H1 (cell line): ENCODE measurements at regions not wholly inside any gene's neighbourhood (a gene's known extent, or its start where the extent isn't known, plus 50 kb on each side); places are given as distances from the start of the nearest gene placed in this dataset.
"Not testable (repeated sequence)": the region's sequence is repeated elsewhere in the genome, so short reads cannot be mapped to it uniquely, and the experiment has no call there.

Source experiments
- EZH2 ChIP-seq: fragments of 200-600 bp; sonication (generic); IDR thresholded peaks from 2 replicates; pipeline ENCODE4 v1.7.1; 2012; ENCODE audit warnings: low read depth, mild to moderate bottlenecking, moderate library complexity, low read length, inconsistent platforms; ENCODE audit not compliant: severe bottlenecking
- JUND ChIP-seq: IDR thresholded peaks from 2 replicates; pipeline ENCODE4 v1.6.1; 2011; ENCODE audit warnings: mild to moderate bottlenecking, improper control_type of control experiment, low read length
- NANOG ChIP-seq: IDR thresholded peaks from 2 replicates; pipeline ENCODE4 v1.6.1; 2011; ENCODE audit warnings: low read length, low read depth, mild to moderate bottlenecking, inconsistent platforms; ENCODE audit not compliant: insufficient read depth, poor library complexity, severe bottlenecking
- POLR2AphosphoS5 ChIP-seq: IDR thresholded peaks from 2 replicates; pipeline ENCODE4 v1.6.1; 2011; ENCODE audit warnings: low read depth, low read length
- SIX5 ChIP-seq: IDR thresholded peaks from 2 replicates; pipeline ENCODE4 v1.6.1; 2011; ENCODE audit warnings: mild to moderate bottlenecking, low read depth, low read length
- SP1 ChIP-seq: IDR thresholded peaks from 2 replicates; pipeline ENCODE4 v1.6.1; 2011; ENCODE audit warnings: low read depth, low read length
- TBP ChIP-seq: IDR thresholded peaks from 2 replicates; pipeline ENCODE4 v1.6.1; 2011; ENCODE audit warnings: low read depth, low read length, improper control_type of control experiment
- TEAD4 ChIP-seq: IDR thresholded peaks from 2 replicates; pipeline ENCODE4 v1.6.1; 2012; ENCODE audit warnings: low read depth, low read length, inconsistent platforms, mixed read lengths
- TF ChIP-seq, protein P1 (sequence below), 3 experiments: IDR thresholded peaks; 1 replicate in 2 of 3; 2 replicates in 1 of 3; pipeline versions ENCODE4 v1.5.1 to v1.6.1; 2011; ENCODE audit warnings: low read length in 3 of 3, mild to moderate bottlenecking in 3 of 3, inconsistent platforms in 2 of 3, low read depth in 1 of 3, moderate library complexity in 1 of 3; ENCODE audit not compliant: insufficient read depth in 1 of 3; ENCODE audit errors: control extremely low read depth in 1 of 3
- TF ChIP-seq, protein P2 (sequence below): IDR thresholded peaks from 2 replicates; pipeline ENCODE4 v1.6.1; 2012; ENCODE audit warnings: low read length, inconsistent platforms
- TF ChIP-seq, protein P3 (sequence below): IDR thresholded peaks from 2 replicates; pipeline ENCODE4 v1.6.1; 2011; ENCODE audit warnings: low read length, improper control_type of control experiment
- TF ChIP-seq, protein P4 (sequence below): IDR thresholded peaks from 2 replicates; pipeline ENCODE4 v1.6.1; 2012; ENCODE audit warnings: inconsistent platforms

DNA sequence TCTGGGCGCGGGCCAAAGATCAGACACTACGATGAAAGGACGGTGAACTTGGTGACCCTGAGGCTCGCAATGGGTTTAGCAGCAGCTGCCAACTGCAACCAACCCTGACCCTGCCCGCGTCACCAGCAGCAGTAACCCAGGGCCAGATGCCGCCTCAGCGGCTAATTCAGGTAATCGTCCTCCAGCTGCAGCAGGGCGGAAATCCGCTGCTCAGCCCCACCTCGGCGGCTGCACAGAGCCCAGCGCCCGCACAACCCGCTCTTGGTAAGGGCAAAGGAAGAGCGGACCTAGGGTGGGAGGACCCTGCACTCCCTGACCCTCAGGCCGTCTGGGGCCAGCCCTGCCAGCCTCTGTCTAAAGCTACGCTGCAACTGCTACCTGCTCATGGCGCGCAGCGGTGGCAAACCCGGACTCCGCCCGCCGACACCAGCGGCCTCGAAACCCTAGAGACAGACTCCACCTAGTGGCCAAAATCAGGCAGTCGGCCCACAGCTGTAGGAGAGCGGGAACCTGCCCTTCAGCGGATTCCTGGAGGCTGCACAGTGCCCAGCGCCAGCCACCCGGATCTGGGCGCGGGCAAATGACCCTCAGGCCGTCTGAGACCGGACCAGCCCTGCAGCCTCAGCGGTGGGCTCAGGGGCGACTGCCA, 87.5 kb downstream of the POTEB3 start:
- not testable (repeated sequence) for TF ChIP-seq SP1, NANOG, EZH2, TBP, SIX5, POLR2AphosphoS5, TEAD4, JUND
- TF ChIP-seq, protein P1, sequence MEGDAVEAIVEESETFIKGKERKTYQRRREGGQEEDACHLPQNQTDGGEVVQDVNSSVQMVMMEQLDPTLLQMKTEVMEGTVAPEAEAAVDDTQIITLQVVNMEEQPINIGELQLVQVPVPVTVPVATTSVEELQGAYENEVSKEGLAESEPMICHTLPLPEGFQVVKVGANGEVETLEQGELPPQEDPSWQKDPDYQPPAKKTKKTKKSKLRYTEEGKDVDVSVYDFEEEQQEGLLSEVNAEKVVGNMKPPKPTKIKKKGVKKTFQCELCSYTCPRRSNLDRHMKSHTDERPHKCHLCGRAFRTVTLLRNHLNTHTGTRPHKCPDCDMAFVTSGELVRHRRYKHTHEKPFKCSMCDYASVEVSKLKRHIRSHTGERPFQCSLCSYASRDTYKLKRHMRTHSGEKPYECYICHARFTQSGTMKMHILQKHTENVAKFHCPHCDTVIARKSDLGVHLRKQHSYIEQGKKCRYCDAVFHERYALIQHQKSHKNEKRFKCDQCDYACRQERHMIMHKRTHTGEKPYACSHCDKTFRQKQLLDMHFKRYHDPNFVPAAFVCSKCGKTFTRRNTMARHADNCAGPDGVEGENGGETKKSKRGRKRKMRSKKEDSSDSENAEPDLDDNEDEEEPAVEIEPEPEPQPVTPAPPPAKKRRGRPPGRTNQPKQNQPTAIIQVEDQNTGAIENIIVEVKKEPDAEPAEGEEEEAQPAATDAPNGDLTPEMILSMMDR (IDR thresholded peaks at IDR 0.05; ENCODE audit: control extremely low read depth in 1 of 3, insufficient read depth in 1 of 3, low read depth in 1 of 3, low read length in 3 of 3) = not testable (repeated sequence)
- TF ChIP-seq, protein P2, sequence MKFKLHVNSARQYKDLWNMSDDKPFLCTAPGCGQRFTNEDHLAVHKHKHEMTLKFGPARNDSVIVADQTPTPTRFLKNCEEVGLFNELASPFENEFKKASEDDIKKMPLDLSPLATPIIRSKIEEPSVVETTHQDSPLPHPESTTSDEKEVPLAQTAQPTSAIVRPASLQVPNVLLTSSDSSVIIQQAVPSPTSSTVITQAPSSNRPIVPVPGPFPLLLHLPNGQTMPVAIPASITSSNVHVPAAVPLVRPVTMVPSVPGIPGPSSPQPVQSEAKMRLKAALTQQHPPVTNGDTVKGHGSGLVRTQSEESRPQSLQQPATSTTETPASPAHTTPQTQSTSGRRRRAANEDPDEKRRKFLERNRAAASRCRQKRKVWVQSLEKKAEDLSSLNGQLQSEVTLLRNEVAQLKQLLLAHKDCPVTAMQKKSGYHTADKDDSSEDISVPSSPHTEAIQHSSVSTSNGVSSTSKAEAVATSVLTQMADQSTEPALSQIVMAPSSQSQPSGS = not testable (repeated sequence)
- TF ChIP-seq, protein P3, sequence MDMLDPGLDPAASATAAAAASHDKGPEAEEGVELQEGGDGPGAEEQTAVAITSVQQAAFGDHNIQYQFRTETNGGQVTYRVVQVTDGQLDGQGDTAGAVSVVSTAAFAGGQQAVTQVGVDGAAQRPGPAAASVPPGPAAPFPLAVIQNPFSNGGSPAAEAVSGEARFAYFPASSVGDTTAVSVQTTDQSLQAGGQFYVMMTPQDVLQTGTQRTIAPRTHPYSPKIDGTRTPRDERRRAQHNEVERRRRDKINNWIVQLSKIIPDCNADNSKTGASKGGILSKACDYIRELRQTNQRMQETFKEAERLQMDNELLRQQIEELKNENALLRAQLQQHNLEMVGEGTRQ = not testable (repeated sequence)
- TF ChIP-seq, protein P4, sequence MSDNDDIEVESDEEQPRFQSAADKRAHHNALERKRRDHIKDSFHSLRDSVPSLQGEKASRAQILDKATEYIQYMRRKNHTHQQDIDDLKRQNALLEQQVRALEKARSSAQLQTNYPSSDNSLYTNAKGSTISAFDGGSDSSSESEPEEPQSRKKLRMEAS = not testable (repeated sequence)
